Uterus (tissue), 2 donors: ENCODE measurements at regions not wholly inside any gene's neighbourhood (a gene's known extent, or its start where the extent isn't known, plus 50 kb on each side); places are given as distances from the start of the nearest gene placed in this dataset.

Source experiments
- POLR2A ChIP-seq, 2 donors: fragments of 450-650 bp; IDR thresholded peaks; one replicate each; pipeline ENCODE4 v1.6.1; 2016; ENCODE audit warnings: antibody characterized with exemption in 2 of 2, mild to moderate bottlenecking in 1 of 2, moderate library complexity in 1 of 2
- TF ChIP-seq, protein P1 (sequence below), 4 experiments: fragments of 200-600 bp in 2 of 4; fragments of 450-650 bp in 2 of 4; sonication (generic) in 2 of 4; IDR thresholded peaks; one replicate each; pipeline ENCODE4 v1.5.1; 2016 to 2019; ENCODE audit warnings: antibody characterized with exemption in 4 of 4, mild to moderate bottlenecking in 2 of 4, moderate library complexity in 1 of 4

GRCh38 chr13:64756621-64757020, 2473.5 kb downstream of the PCDH9 start:
- TF ChIP-seq, protein P1, sequence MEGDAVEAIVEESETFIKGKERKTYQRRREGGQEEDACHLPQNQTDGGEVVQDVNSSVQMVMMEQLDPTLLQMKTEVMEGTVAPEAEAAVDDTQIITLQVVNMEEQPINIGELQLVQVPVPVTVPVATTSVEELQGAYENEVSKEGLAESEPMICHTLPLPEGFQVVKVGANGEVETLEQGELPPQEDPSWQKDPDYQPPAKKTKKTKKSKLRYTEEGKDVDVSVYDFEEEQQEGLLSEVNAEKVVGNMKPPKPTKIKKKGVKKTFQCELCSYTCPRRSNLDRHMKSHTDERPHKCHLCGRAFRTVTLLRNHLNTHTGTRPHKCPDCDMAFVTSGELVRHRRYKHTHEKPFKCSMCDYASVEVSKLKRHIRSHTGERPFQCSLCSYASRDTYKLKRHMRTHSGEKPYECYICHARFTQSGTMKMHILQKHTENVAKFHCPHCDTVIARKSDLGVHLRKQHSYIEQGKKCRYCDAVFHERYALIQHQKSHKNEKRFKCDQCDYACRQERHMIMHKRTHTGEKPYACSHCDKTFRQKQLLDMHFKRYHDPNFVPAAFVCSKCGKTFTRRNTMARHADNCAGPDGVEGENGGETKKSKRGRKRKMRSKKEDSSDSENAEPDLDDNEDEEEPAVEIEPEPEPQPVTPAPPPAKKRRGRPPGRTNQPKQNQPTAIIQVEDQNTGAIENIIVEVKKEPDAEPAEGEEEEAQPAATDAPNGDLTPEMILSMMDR (IDR thresholded peaks at IDR 0.05): no peak
- TF ChIP-seq POLR2A (IDR thresholded peaks at IDR 0.05): no peak
